CD14-positive monocyte (primary cell): ENCODE measurements at regions not wholly inside any gene's neighbourhood (a gene's known extent, or its start where the extent isn't known, plus 50 kb on each side); places are given as distances from the start of the nearest gene placed in this dataset.

ENCODE experiments used
- DNase-seq, 3 donors: peaks; one replicate each; pipeline ENCODE4 v3.0.0-alpha.2; 2011 to 2022
- H2AFZ ChIP-seq: 2 replicates; pipeline ENCODE4 v1.6.0; 2012; ENCODE audit warnings: mild to moderate bottlenecking, low read depth, low read length, inconsistent platforms; ENCODE audit not compliant: insufficient read depth, poor library complexity, severe bottlenecking
- H3K27ac ChIP-seq, 2 donors: 1 replicate in 1 of 2; 2 replicates in 1 of 2; pipeline ENCODE4 v1.5.1; 2012 to 2013; ENCODE audit warnings: low read length in 2 of 2, control low read depth in 1 of 2, inconsistent platforms in 1 of 2, low read depth in 1 of 2, mild to moderate bottlenecking in 1 of 2
- H3K27me3 ChIP-seq, 2 donors: one replicate each; pipeline versions ENCODE4 v1.6.0 to v1.6.1; 2011 to 2013; ENCODE audit warnings: low read length in 2 of 2; ENCODE audit not compliant: control insufficient read depth in 2 of 2, insufficient read depth in 2 of 2
- H3K36me3 ChIP-seq, 2 donors: replicated peaks in 1 of 2; 1 replicate in 1 of 2; 2 replicates in 1 of 2; pipeline versions ENCODE4 v1.5.1 to v1.6.1; 2012 to 2013; ENCODE audit warnings: low read length in 2 of 2, control low read depth in 1 of 2, inconsistent platforms in 1 of 2, mild to moderate bottlenecking in 1 of 2; ENCODE audit not compliant: insufficient read depth in 2 of 2, control insufficient read depth in 1 of 2
- H3K4me1 ChIP-seq, 2 donors: 1 replicate in 1 of 2; 2 replicates in 1 of 2; pipeline versions ENCODE4 v1.5.1 to v1.6.1; 2012 to 2013; ENCODE audit warnings: low read length in 2 of 2, control low read depth in 1 of 2, inconsistent platforms in 1 of 2, mild to moderate bottlenecking in 1 of 2, moderate library complexity in 1 of 2; ENCODE audit not compliant: insufficient read depth in 2 of 2, control insufficient read depth in 1 of 2
- H3K4me2 ChIP-seq: replicated peaks from 2 replicates; pipeline ENCODE3; 2012; ENCODE audit warnings: low read length, moderate library complexity, mild to moderate bottlenecking; ENCODE audit not compliant: poor library complexity, severe bottlenecking; ENCODE audit errors: extremely low read depth
- H3K4me3 ChIP-seq, 3 experiments: fragments of 200-600 bp in 1 of 3; sonication (generic) in 1 of 3; replicated peaks in 1 of 3; 1 replicate in 2 of 3; 2 replicates in 1 of 3; pipeline ENCODE4 v1.5.1; 2011 to 2013; ENCODE audit warnings: low read length in 3 of 3, mild to moderate bottlenecking in 3 of 3, control low read depth in 2 of 3, low read depth in 2 of 3, inconsistent platforms in 1 of 3, moderate library complexity in 1 of 3
- H3K79me2 ChIP-seq: 2 replicates; pipeline ENCODE4 v1.6.0; 2012; ENCODE audit warnings: mild to moderate bottlenecking, control low read depth, inconsistent platforms, low read length, moderate library complexity; ENCODE audit not compliant: insufficient read depth
- H3K9ac ChIP-seq: 2 replicates; pipeline ENCODE4 v1.6.0; 2017; ENCODE audit warnings: low read length, mild to moderate bottlenecking; ENCODE audit not compliant: insufficient read depth, poor library complexity, severe bottlenecking
- H3K9me3 ChIP-seq, 2 donors: replicated peaks in 1 of 2; 1 replicate in 1 of 2; 2 replicates in 1 of 2; pipeline versions ENCODE4 v1.5.1 to v1.6.1; 2012 to 2013; ENCODE audit warnings: low read length in 2 of 2, control low read depth in 1 of 2; ENCODE audit not compliant: control insufficient read depth in 1 of 2, insufficient read depth in 1 of 2
- H4K20me1 ChIP-seq: 2 replicates; pipeline ENCODE4 v1.6.0; 2012; ENCODE audit warnings: mild to moderate bottlenecking, low read length, control low read depth, moderate library complexity; ENCODE audit not compliant: insufficient read depth
- H3K27ac Mint-ChIP-seq, 7 donors: one replicate each; pipeline ENCODE4 v1.8.0; 2020; ENCODE audit warnings: mild to moderate bottlenecking in 7 of 7, mixed read lengths in 7 of 7, moderate library complexity in 6 of 7, inconsistent platforms in 2 of 7
- H3K27me3 Mint-ChIP-seq, 3 donors: one replicate each; pipeline ENCODE4 v1.8.0; 2021 to 2022; ENCODE audit warnings: low read depth in 3 of 3, mild to moderate bottlenecking in 3 of 3, mixed read lengths in 3 of 3, moderate library complexity in 3 of 3, inconsistent platforms in 1 of 3
- H3K36me3 Mint-ChIP-seq, 2 donors: one replicate each; pipeline ENCODE4 v1.8.0; 2020; ENCODE audit warnings: mixed read lengths in 2 of 2, inconsistent platforms in 1 of 2, mild to moderate bottlenecking in 1 of 2
- H3K4me1 Mint-ChIP-seq: one replicate; pipeline ENCODE4 v1.8.0; 2020; ENCODE audit warnings: mild to moderate bottlenecking, mixed read lengths
- H3K4me3 Mint-ChIP-seq, 2 donors: one replicate each; pipeline ENCODE4 v1.8.0; 2020; ENCODE audit warnings: mild to moderate bottlenecking in 2 of 2, mixed read lengths in 2 of 2, moderate library complexity in 1 of 2
- H3K9me3 Mint-ChIP-seq, 7 donors: one replicate each; pipeline ENCODE4 v1.8.0; 2020 to 2022; ENCODE audit warnings: mixed read lengths in 7 of 7, mild to moderate bottlenecking in 6 of 7, moderate library complexity in 6 of 7, inconsistent platforms in 2 of 7
- WGBS: methylation state at CpG from one replicate; pipeline ENCODE4 v1.1.5; 2013; ENCODE audit warnings: missing lambda C conversion rate; ENCODE audit not compliant: insufficient coverage; 5-methylcytosine and 5-hydroxymethylcytosine counted together
- intact Hi-C, 2 donors: fragments of 100-400 bp; cut with micrococcal nuclease; formaldehyde crosslinking; loops; one replicate each; pipeline versions ENCODE4 v1.15.0 to v1.15.1; 2023
- TF ChIP-seq, protein P1 (sequence below): fragments of 200-600 bp; IDR thresholded peaks from one replicate; pipeline ENCODE4 v1.8.0; 2022; ENCODE audit warnings: antibody characterized with exemption, mild to moderate bottlenecking

DNA sequence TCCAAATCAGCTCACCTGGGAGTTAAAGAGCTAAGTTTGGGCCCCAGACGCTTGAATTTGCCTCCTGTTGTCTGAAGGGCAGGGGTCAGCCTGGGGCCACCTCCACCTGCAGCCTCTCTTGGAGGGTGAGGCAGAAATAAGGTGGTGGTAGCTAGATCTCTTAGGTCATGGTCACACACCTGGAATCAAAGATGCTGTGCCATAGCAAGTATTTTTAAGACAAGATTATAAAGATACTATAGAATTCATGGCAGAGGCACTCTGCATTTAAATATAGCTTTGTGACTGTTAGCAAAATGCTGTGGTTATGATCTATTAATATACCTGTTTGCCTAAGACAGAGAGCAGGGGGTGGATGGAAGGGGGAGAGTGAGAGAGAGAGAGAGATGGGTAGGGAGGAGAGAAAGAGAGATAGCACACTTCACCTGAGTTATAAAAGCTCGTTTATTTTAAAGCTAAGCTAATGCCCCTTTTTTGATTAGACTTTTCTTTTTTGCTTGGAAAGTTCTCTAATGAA, 242.7 kb downstream of the TMEM182 start:
- Histone ChIP-seq H3K9ac (no peak overlapping the region), H3K4me3 (no peak overlapping the region), H3K9me3 (peaks cover 0 to 2% of the 10 kb centered on the region in 2 donors), H3K27me3 (no peaks in the 10 kb centered on the region), H3K79me2 (no peaks in the 10 kb centered on the region), H3K36me3 (no peaks in the 10 kb centered on the region), H3K4me2 (no peak overlapping the region), H3K27ac (no peak overlapping the region), H4K20me1 (no peaks in the 10 kb centered on the region), H2AFZ (no peak overlapping the region), H3K4me1 (no peaks in the 10 kb centered on the region)
- TF ChIP-seq, protein P1, sequence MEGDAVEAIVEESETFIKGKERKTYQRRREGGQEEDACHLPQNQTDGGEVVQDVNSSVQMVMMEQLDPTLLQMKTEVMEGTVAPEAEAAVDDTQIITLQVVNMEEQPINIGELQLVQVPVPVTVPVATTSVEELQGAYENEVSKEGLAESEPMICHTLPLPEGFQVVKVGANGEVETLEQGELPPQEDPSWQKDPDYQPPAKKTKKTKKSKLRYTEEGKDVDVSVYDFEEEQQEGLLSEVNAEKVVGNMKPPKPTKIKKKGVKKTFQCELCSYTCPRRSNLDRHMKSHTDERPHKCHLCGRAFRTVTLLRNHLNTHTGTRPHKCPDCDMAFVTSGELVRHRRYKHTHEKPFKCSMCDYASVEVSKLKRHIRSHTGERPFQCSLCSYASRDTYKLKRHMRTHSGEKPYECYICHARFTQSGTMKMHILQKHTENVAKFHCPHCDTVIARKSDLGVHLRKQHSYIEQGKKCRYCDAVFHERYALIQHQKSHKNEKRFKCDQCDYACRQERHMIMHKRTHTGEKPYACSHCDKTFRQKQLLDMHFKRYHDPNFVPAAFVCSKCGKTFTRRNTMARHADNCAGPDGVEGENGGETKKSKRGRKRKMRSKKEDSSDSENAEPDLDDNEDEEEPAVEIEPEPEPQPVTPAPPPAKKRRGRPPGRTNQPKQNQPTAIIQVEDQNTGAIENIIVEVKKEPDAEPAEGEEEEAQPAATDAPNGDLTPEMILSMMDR, result no peak
- DNase-seq, result no peak
- intact Hi-C loops, result no loop called here
- no peaks in the 10 kb centered on the region for H3K36me3 Mint-ChIP-seq
- peaks cover 0 to 3% (median 0%) of the 10 kb centered on the region in 3 donors for H3K27me3 Mint-ChIP-seq
- peaks cover 0 to 4% (median 3%) of the 10 kb centered on the region in 7 donors for H3K9me3 Mint-ChIP-seq
- H3K27ac Mint-ChIP-seq, result no peak overlapping the region
- WGBS, result 100% methylated on average over 1 of the region's 2 CpGs
- no peak overlapping the region for H3K4me3 Mint-ChIP-seq
- H3K4me1 Mint-ChIP-seq, result no peaks in the 10 kb centered on the region

- Mint-ChIP-seq H3K27me3 (peaks cover 0 to 3% (median 0%) of the 10 kb centered on the region in 3 donors), H3K27ac (no peak overlapping the region), H3K9me3 (peaks cover 0 to 4% (median 2%) of the 10 kb centered on the region in 7 donors), H3K36me3 (no peaks in the 10 kb centered on the region), H3K4me1 (no peaks in the 10 kb centered on the region), H3K4me3 (no peak overlapping the region)
- TF ChIP-seq, protein P1, result no peak
- Histone ChIP-seq H3K36me3 (no peaks in the 10 kb centered on the region), H3K4me3 (no peak overlapping the region), H2AFZ (no peak overlapping the region), H3K79me2 (no peaks in the 10 kb centered on the region), H3K27me3 (no peaks in the 10 kb centered on the region), H3K4me1 (no peaks in the 10 kb centered on the region), H3K9ac (no peak overlapping the region), H4K20me1 (no peaks in the 10 kb centered on the region), H3K27ac (no peak overlapping the region), H3K9me3 (no peaks in the 10 kb centered on the region), H3K4me2 (no peak overlapping the region)
- no peak for DNase-seq
- WGBS, result no CpG with 5 or more reads among the region's 3 CpGs
- intact Hi-C loops, result no loop called here
These were observed 243.6 kb downstream of the TMEM182 start for GRCh38 chr2:103005393-103005792.
